Vagina (tissue), 2 donors: ENCODE measurements at regions not wholly inside any gene's neighbourhood (a gene's known extent, or its start where the extent isn't known, plus 50 kb on each side); places are given as distances from the start of the nearest gene placed in this dataset.

Source experiments
- DNase-seq, 2 donors: peaks; one replicate each; pipeline ENCODE4 v3.0.0-alpha.2; 2017; ENCODE audit errors: extremely low spot score in 2 of 2
- H3K27ac ChIP-seq: fragments of 200-600 bp; sonication (generic); one replicate; pipeline ENCODE4 v1.5.1; 2019
- H3K27me3 ChIP-seq: fragments of 200-600 bp; sonication (generic); one replicate; pipeline ENCODE4 v1.5.1; 2019
- H3K36me3 ChIP-seq, 2 donors: fragments of 200-600 bp; sonication (generic); one replicate each; pipeline ENCODE4 v1.5.1; 2017 to 2019
- H3K4me1 ChIP-seq: fragments of 200-600 bp; sonication (generic); one replicate; pipeline ENCODE4 v1.5.1; 2019
- H3K4me3 ChIP-seq, 2 donors: fragments of 200-600 bp; sonication (generic); 1 replicate in 1 of 2; 2 replicates in 1 of 2; pipeline ENCODE4 v1.5.1; 2016 to 2019
- H3K9me3 ChIP-seq: fragments of 200-600 bp; sonication (generic); one replicate; pipeline ENCODE4 v1.5.1; 2019
- CTCF ChIP-seq, 3 experiments: fragments of 450-650 bp in 2 of 3; fragments of 200-600 bp in 1 of 3; sonication (generic) in 1 of 3; IDR thresholded peaks; one replicate each; pipeline ENCODE4 v1.5.1; 2017 to 2019; ENCODE audit warnings: antibody characterized with exemption in 3 of 3, mild to moderate bottlenecking in 2 of 3, moderate library complexity in 2 of 3
- POLR2A ChIP-seq, 2 donors: fragments of 450-650 bp; IDR thresholded peaks; one replicate each; pipeline ENCODE4 v1.6.1; 2017; ENCODE audit warnings: antibody characterized with exemption in 2 of 2, mild to moderate bottlenecking in 2 of 2, moderate library complexity in 2 of 2
- POLR2AphosphoS5 ChIP-seq, 2 donors: sonication (generic); formaldehyde crosslinking; IDR thresholded peaks; one replicate each; pipeline ENCODE4 v1.9.0; 2017; ENCODE audit warnings: antibody characterized with exemption in 2 of 2, mild to moderate bottlenecking in 2 of 2, low read depth in 1 of 2; ENCODE audit not compliant: insufficient read depth in 1 of 2
- intact Hi-C: fragments of 100-400 bp; cut with DNase I; formaldehyde crosslinking; loops from one replicate; pipeline ENCODE4 v1.15.1; 2023

DNA sequence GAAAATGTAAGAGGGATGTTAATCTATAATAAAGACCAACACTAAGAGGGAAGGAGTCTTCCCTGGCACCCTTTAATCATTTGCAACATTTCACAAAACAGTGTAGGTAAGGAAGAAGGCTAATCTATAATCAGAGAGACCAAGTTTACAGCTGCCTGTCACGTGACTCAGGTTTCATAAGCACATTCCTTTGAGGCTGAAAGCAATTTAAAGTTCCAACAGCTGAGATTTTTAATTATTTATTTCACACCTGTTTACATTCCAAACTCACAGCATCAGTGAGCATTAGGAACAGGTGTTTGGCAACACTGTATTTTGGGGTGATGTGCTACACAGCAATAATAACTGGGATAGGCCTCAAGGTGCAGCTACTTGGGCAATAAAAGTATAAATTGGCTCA is 75.7 kb upstream of the PGBD5 start:
- H3K9me3 ChIP-seq = no peaks in the 10 kb centered on the region
- TF ChIP-seq CTCF (IDR thresholded peaks at IDR 0.05) = no peak
- TF ChIP-seq POLR2A (IDR thresholded peaks at IDR 0.05) = no peak
- TF ChIP-seq POLR2AphosphoS5 (IDR thresholded peaks at IDR 0.05; ENCODE audit: insufficient read depth in 1 of 2, low read depth in 1 of 2) = no peak
- no peaks in the 10 kb centered on the region for H3K36me3 ChIP-seq
- no peak overlapping the region for H3K27ac ChIP-seq
- H3K4me1 ChIP-seq = peaks cover 30% of the 10 kb centered on the region
- no peak for DNase-seq
- H3K27me3 ChIP-seq = no peaks in the 10 kb centered on the region
- H3K4me3 ChIP-seq = no peak overlapping the region
- intact Hi-C loops = no loop called here

DNA sequence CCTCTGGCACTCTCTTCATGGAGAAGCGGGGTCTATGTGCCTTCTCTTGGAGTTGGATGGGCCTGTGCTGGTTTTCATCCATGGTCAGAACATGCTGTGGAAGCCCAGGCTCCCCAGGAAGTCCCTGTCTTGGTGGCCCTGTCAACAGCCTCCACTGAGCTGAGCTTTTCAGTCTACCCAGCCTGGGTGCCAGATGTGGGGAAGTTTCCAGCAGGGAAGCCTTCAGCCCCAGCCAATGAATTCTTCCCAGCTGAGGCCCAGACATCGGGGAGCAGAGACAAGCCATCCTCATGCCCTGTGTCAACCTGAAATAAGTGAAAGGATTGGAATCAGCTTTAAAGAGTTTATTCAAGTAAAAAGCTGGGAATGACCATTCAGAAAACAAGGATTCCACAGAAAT is 75.1 kb upstream of the PGBD5 start:
- Histone ChIP-seq H3K4me1 (peaks cover 26% of the 10 kb centered on the region), H3K27ac (no peak overlapping the region), H3K36me3 (no peaks in the 10 kb centered on the region), H3K27me3 (no peaks in the 10 kb centered on the region), H3K9me3 (no peaks in the 10 kb centered on the region), H3K4me3 (no peak overlapping the region)
- no peak for TF ChIP-seq POLR2A (IDR thresholded peaks at IDR 0.05)
- no peak for TF ChIP-seq POLR2AphosphoS5 (IDR thresholded peaks at IDR 0.05; ENCODE audit: insufficient read depth in 1 of 2, low read depth in 1 of 2)
- TF ChIP-seq CTCF (IDR thresholded peaks at IDR 0.05) = no peak
- intact Hi-C loops = no loop called here
- no peak for DNase-seq

DNA sequence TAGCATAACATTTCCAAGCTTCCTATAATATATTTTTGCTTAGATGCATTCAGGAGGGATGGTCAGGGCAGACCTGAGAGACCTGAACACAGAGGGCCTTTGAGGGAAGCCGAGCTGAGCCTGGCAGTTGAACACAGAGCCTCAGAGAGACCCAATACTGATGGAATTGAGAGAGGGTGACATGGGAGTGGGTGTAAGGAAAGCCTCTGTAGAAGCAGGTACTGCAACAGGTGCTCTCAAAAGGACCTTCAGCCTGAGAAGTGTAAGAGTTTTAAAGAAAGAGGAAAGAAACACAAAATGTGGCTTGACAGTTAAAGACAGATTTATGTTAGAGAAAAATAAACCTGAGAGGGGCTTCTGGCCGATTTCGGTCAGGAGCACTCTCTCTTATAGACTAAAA is 73.9 kb upstream of the PGBD5 start:
- peaks cover 26% of the 10 kb centered on the region for H3K4me1 ChIP-seq
- no peaks in the 10 kb centered on the region for H3K9me3 ChIP-seq
- no peaks in the 10 kb centered on the region for H3K36me3 ChIP-seq
- DNase-seq = no peak
- H3K27ac ChIP-seq = no peak overlapping the region
- no peak overlapping the region for H3K4me3 ChIP-seq
- intact Hi-C loops = no loop called here
- TF ChIP-seq CTCF (IDR thresholded peaks at IDR 0.05) (no peak), POLR2A (IDR thresholded peaks at IDR 0.05) (no peak), POLR2AphosphoS5 (IDR thresholded peaks at IDR 0.05; ENCODE audit: insufficient read depth in 1 of 2, low read depth in 1 of 2) (no peak)
- no peaks in the 10 kb centered on the region for H3K27me3 ChIP-seq

- Histone ChIP-seq H3K27me3 (no peaks in the 10 kb centered on the region), H3K4me1 (peaks cover 23% of the 10 kb centered on the region), H3K36me3 (no peaks in the 10 kb centered on the region), H3K27ac (no peak overlapping the region), H3K4me3 (no peak overlapping the region), H3K9me3 (no peaks in the 10 kb centered on the region)
- no peak for DNase-seq
- TF ChIP-seq POLR2A (IDR thresholded peaks at IDR 0.05) (no peak), CTCF (IDR thresholded peaks at IDR 0.05) (no peak)
- intact Hi-C loops = no loop called here
Measured at GRCh38 chr1:230499496-230499895, 73.4 kb upstream of the PGBD5 start.

DNA sequence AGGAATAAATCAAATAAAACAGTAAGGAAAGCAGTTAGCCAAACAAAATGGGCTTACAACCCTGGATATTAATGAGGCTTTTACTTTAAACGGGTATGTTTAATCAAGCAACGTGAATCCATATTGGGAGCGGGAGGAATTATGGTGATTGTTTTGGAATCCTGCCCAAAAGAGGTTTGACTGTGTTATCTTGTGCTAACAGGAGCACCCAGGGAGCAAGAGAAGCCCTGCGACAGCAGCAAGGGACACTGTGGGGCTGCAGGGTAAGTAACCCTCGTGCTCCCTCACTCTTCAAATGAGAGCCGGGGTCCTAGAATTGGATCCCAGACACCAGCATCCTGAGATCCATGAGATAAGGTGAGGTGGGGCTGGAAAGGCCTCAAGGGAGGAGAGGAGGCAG is 72.6 kb upstream of the PGBD5 start:
- Histone ChIP-seq H3K4me1 (peaks cover 15% of the 10 kb centered on the region), H3K36me3 (no peaks in the 10 kb centered on the region), H3K27ac (no peak overlapping the region), H3K4me3 (no peak overlapping the region), H3K27me3 (no peaks in the 10 kb centered on the region), H3K9me3 (no peaks in the 10 kb centered on the region)
- no peak for TF ChIP-seq POLR2AphosphoS5 (IDR thresholded peaks at IDR 0.05; ENCODE audit: insufficient read depth in 1 of 2, low read depth in 1 of 2)
- TF ChIP-seq POLR2A (IDR thresholded peaks at IDR 0.05) = no peak
- TF ChIP-seq CTCF (IDR thresholded peaks at IDR 0.05) = no peak
- DNase-seq = no peak
- intact Hi-C loops = no loop called here
